ENCODE measurements at regions not wholly inside any gene's neighbourhood (a gene's known extent, or its start where the extent isn't known, plus 50 kb on each side); places are given as distances from the start of the nearest gene placed in this dataset.

- BruUV-seq (replicated peaks), result no TSS peak
- peaks cover 35% of the 10 kb centered on the region for H3K4me1 ChIP-seq (replicated peaks; ENCODE audit: insufficient read depth)
- no peak overlapping the region for H3K4me2 ChIP-seq
- H3F3A ChIP-seq (ENCODE audit: insufficient read depth, low read depth), result no peaks in the 10 kb centered on the region
- no peak overlapping the region for H2AFZ ChIP-seq
- H3K9me2 ChIP-seq (ENCODE audit: insufficient read depth), result no peaks in the 10 kb centered on the region
- ChIA-PET POLR2A (ENCODE audit: unreplicated experiment) (interaction anchor here (0.6 kb wide), 1 partner anchor 48 kb away, joined by 7 read pairs; no protein-coding TSS in a partner anchor), CTCF (no interaction called here)
- no peaks in the 10 kb centered on the region for H3K79me2 ChIP-seq (ENCODE audit: low read depth)
- H3K27me3 ChIP-seq (ENCODE audit: insufficient read depth, low read depth), result no peaks in the 10 kb centered on the region
- H3K9me3 ChIP-seq (ENCODE audit: insufficient read depth, low read depth), result no peaks in the 10 kb centered on the region
- H3K4me3 ChIP-seq, result no peak overlapping the region
- no peaks in the 10 kb centered on the region for H4K20me1 ChIP-seq (ENCODE audit: insufficient read depth)
- intact Hi-C loops (cut with micrococcal nuclease; ENCODE audit: unreplicated experiment), result no loop called here
- H3K27ac ChIP-seq, result no peak overlapping the region
- TF ChIP-seq EZH2 (IDR thresholded peaks at IDR 0.05; ENCODE audit: low read depth) (no peak), CTCF (conservative IDR thresholded peaks at IDR 0.05) (no peak)
- DNase-seq, result no peak
- H3K36me3 ChIP-seq (ENCODE audit: low read depth), result no peaks in the 10 kb centered on the region
Measured at GRCh38 chr2:18312818-18313217, 247.6 kb downstream of the RDH14 start.

GRCh38 chr2:18311420-18312195, 248.8 kb downstream of the RDH14 start:
- no peaks in the 10 kb centered on the region for H3K79me2 ChIP-seq (ENCODE audit: low read depth)
- H3K9me2 ChIP-seq (ENCODE audit: insufficient read depth), result no peaks in the 10 kb centered on the region
- no peaks in the 10 kb centered on the region for H3K9me3 ChIP-seq (ENCODE audit: insufficient read depth, low read depth)
- H3K4me1 ChIP-seq (replicated peaks; ENCODE audit: insufficient read depth), result peaks cover 24% of the 10 kb centered on the region
- TF ChIP-seq CTCF (conservative IDR thresholded peaks at IDR 0.05) (no peak), EZH2 (IDR thresholded peaks at IDR 0.05; ENCODE audit: low read depth) (no peak)
- peak overlapping the region; percentile 44; the same call in 1 of the 2 replicates for H2AFZ ChIP-seq
- H3K4me2 ChIP-seq, result peak overlapping the region; percentile 23
- no peaks in the 10 kb centered on the region for H3F3A ChIP-seq (ENCODE audit: insufficient read depth, low read depth)
- H3K4me3 ChIP-seq, result no peak overlapping the region
- BruUV-seq (replicated peaks), result no TSS peak
- H3K27me3 ChIP-seq (ENCODE audit: insufficient read depth, low read depth), result no peaks in the 10 kb centered on the region
- ChIA-PET POLR2A (ENCODE audit: unreplicated experiment) (no interaction called here), CTCF (no interaction called here)
- intact Hi-C loops (cut with micrococcal nuclease; ENCODE audit: unreplicated experiment), result no loop called here
- no peaks in the 10 kb centered on the region for H4K20me1 ChIP-seq (ENCODE audit: insufficient read depth)
- peak in 1 of 2 experiments; percentile 91 for DNase-seq
- peak overlapping the region; percentile 25 for H3K27ac ChIP-seq
- H3K36me3 ChIP-seq (ENCODE audit: low read depth), result no peaks in the 10 kb centered on the region

- intact Hi-C loops (cut with micrococcal nuclease; ENCODE audit: unreplicated experiment), result no loop called here
- ChIA-PET CTCF (no interaction called here), POLR2A (ENCODE audit: unreplicated experiment) (no interaction called here)
- Histone ChIP-seq H3K4me3 (no peak overlapping the region), H3K27me3 (ENCODE audit: insufficient read depth, low read depth) (no peaks in the 10 kb centered on the region), H4K20me1 (ENCODE audit: insufficient read depth) (no peaks in the 10 kb centered on the region), H2AFZ (no peak overlapping the region), H3K79me2 (ENCODE audit: low read depth) (no peaks in the 10 kb centered on the region), H3K4me2 (no peak overlapping the region), H3K9me2 (ENCODE audit: insufficient read depth) (no peaks in the 10 kb centered on the region), H3K36me3 (ENCODE audit: low read depth) (no peaks in the 10 kb centered on the region), H3F3A (ENCODE audit: insufficient read depth, low read depth) (no peaks in the 10 kb centered on the region), H3K4me1 (replicated peaks; ENCODE audit: insufficient read depth) (peaks cover 21% of the 10 kb centered on the region), H3K9me3 (ENCODE audit: insufficient read depth, low read depth) (no peaks in the 10 kb centered on the region), H3K27ac (no peak overlapping the region)
- DNase-seq, result no peak
- BruUV-seq (replicated peaks), result no TSS peak
- no peak for TF ChIP-seq EZH2 (IDR thresholded peaks at IDR 0.05; ENCODE audit: low read depth)
- no peak for TF ChIP-seq CTCF (conservative IDR thresholded peaks at IDR 0.05)
Measured at GRCh38 chr2:18309627-18310026, 250.8 kb downstream of the RDH14 start.

All from PC-9 (cell line).